ENCODE measurements at regions not wholly inside any gene's neighbourhood (a gene's known extent, or its start where the extent isn't known, plus 50 kb on each side); places are given as distances from the start of the nearest gene placed in this dataset.

DNA sequence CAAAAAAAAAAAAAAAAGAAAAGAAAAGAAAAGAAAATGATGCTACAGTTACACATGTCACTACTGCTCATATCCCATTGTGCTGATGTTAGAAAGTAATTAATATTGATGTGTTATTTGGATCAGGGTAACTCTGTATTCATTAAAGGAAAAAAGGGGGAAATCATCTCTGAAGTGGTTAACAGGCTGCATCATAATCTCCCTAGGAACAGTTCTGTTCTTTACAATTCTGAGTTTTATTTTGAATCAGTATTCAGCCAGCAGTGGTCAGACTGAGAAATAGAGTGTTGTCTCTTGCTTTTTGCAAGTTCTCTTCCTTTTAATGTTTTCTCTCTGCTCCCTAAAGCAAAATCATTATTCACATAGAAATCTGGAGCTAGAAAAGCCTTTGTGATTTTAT, 128.6 kb upstream of the CRY1 start:
- TF ChIP-seq, protein P1, sequence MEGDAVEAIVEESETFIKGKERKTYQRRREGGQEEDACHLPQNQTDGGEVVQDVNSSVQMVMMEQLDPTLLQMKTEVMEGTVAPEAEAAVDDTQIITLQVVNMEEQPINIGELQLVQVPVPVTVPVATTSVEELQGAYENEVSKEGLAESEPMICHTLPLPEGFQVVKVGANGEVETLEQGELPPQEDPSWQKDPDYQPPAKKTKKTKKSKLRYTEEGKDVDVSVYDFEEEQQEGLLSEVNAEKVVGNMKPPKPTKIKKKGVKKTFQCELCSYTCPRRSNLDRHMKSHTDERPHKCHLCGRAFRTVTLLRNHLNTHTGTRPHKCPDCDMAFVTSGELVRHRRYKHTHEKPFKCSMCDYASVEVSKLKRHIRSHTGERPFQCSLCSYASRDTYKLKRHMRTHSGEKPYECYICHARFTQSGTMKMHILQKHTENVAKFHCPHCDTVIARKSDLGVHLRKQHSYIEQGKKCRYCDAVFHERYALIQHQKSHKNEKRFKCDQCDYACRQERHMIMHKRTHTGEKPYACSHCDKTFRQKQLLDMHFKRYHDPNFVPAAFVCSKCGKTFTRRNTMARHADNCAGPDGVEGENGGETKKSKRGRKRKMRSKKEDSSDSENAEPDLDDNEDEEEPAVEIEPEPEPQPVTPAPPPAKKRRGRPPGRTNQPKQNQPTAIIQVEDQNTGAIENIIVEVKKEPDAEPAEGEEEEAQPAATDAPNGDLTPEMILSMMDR (IDR thresholded peaks at IDR 0.05): no peak
- TF ChIP-seq EP300 (IDR thresholded peaks at IDR 0.05): no peak
- no peak for TF ChIP-seq POLR2AphosphoS5 (IDR thresholded peaks at IDR 0.05)
- no peak for TF ChIP-seq POLR2A (IDR thresholded peaks at IDR 0.05)
- Histone ChIP-seq H3K4me1 (peaks cover under 1% of the 10 kb centered on the region), H3K27ac (no peak overlapping the region), H3K9me3 (no peaks in the 10 kb centered on the region), H3K27me3 (peaks cover 7% of the 10 kb centered on the region), H3K4me3 (no peak overlapping the region), H3K36me3 (no peaks in the 10 kb centered on the region)
- no peak for DNase-seq (ENCODE audit: low spot score in 2 of 2)

DNA sequence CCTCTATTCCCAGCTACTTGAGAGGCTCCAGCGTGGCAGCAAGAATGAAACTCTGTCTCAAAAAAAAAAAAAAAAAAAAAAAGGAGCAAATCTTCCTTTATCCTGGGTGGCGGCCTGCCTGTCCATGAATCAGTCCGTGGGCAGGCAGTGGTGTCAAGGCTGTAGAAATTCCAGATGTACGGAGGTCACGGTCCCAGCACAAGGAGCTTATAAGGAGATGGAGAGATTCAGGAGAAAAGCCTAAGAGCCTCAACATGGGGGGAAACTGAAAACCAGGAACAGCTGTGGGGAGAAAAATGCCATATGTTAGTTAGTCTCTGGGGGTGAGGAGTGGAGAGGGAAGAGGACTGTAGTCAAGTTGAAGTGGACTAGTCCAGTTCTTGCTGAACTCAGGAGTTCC, 130.5 kb upstream of the CRY1 start:
- Histone ChIP-seq H3K27ac (no peak overlapping the region), H3K9me3 (no peaks in the 10 kb centered on the region), H3K4me1 (no peaks in the 10 kb centered on the region), H3K4me3 (no peak overlapping the region), H3K36me3 (no peaks in the 10 kb centered on the region), H3K27me3 (peaks cover 7% of the 10 kb centered on the region)
- no peak for DNase-seq (ENCODE audit: low spot score in 2 of 2)
- 59% methylated on average over 5 of the region's 5 CpGs for WGBS
- no peak for TF ChIP-seq POLR2A (IDR thresholded peaks at IDR 0.05)
- no peak for TF ChIP-seq EP300 (IDR thresholded peaks at IDR 0.05)
- TF ChIP-seq, protein P1 (IDR thresholded peaks at IDR 0.05): no peak
- TF ChIP-seq POLR2AphosphoS5 (IDR thresholded peaks at IDR 0.05): no peak

DNA sequence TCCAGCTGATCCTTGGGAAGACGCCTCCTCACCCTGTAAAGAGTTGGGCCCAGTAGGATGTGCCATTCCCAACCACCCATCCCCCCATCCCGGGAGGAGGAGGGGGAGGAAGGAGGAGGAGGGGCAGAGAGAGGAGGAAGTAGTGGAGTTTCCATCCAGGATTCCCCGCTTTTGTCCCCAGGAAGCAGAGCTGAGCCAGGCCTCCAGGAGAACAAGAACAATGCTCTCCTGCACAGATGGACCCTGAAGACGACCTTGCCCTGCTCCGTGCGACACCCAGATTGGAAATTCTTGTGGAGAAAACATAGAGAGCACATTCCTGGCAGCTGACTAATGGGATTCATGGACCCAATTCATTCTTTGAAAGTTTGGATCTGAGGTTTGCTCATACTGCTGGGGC, 132.3 kb upstream of the CRY1 start:
- Histone ChIP-seq H3K4me1 (no peaks in the 10 kb centered on the region), H3K27me3 (peaks cover 7% of the 10 kb centered on the region), H3K27ac (no peak overlapping the region), H3K4me3 (no peak overlapping the region), H3K36me3 (no peaks in the 10 kb centered on the region), H3K9me3 (no peaks in the 10 kb centered on the region)
- DNase-seq (ENCODE audit: low spot score in 2 of 2): no peak
- 46% methylated on average over 6 of the region's 6 CpGs for WGBS
- TF ChIP-seq POLR2A (IDR thresholded peaks at IDR 0.05) (no peak), EP300 (IDR thresholded peaks at IDR 0.05) (no peak), POLR2AphosphoS5 (IDR thresholded peaks at IDR 0.05) (no peak)
- TF ChIP-seq, protein P1 (IDR thresholded peaks at IDR 0.05): no peak

DNA sequence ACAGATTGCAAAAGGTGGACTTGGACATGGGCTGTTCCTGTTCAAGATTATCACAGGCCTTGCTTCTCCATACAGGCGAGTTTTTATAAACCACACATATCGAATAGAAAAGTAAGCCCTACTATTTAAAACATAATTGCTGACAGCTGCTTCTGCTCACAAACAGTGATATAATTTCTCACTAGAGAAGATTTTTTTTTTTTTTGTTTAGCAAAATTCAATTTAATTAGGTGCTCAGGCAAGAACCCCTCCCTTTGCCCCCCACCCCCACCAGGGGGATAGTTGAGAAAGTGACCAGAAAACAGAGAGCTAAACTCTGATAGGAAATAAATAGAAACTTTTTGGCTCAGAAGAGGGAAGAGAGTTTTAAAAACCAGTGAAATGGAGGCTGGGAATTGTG, 132.8 kb upstream of the CRY1 start:
- H3K27me3 ChIP-seq: peaks cover 7% of the 10 kb centered on the region
- H3K36me3 ChIP-seq: no peaks in the 10 kb centered on the region
- WGBS: 77% methylated on average over 2 of the region's 2 CpGs
- no peaks in the 10 kb centered on the region for H3K4me1 ChIP-seq
- no peak overlapping the region for H3K27ac ChIP-seq
- H3K4me3 ChIP-seq: no peak overlapping the region
- DNase-seq (ENCODE audit: low spot score in 2 of 2): no peak
- TF ChIP-seq, protein P1 (IDR thresholded peaks at IDR 0.05): no peak
- no peak for TF ChIP-seq POLR2AphosphoS5 (IDR thresholded peaks at IDR 0.05)
- no peak for TF ChIP-seq EP300 (IDR thresholded peaks at IDR 0.05)
- TF ChIP-seq POLR2A (IDR thresholded peaks at IDR 0.05): no peak
- H3K9me3 ChIP-seq: no peaks in the 10 kb centered on the region

DNA sequence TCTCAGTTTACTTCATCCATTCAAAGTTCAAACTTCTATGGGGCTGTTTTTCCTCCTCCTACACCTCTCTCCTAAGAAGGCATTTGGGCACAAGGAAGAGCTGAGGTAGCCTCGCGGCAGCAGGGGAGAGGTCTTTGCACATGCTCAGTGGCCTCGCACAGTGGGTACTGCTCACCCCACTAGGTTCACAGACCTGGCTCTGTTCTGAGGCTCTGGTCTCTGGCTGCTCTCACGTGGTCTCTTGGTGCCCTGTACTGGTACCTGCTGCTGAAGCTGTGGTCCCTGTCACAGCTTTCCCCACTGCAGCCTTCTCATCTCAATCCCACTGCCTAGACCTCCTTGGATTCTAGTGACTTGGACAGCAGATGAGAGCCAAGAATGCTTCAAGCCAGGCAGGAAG, 134.7 kb upstream of the CRY1 start:
- H3K27me3 ChIP-seq: no peaks in the 10 kb centered on the region
- TF ChIP-seq, protein P1 (IDR thresholded peaks at IDR 0.05): no peak
- TF ChIP-seq POLR2A (IDR thresholded peaks at IDR 0.05): no peak
- TF ChIP-seq POLR2AphosphoS5 (IDR thresholded peaks at IDR 0.05): no peak
- TF ChIP-seq EP300 (IDR thresholded peaks at IDR 0.05): no peak
- DNase-seq (ENCODE audit: low spot score in 2 of 2): no peak
- H3K4me3 ChIP-seq: no peak overlapping the region
- H3K4me1 ChIP-seq: peaks cover 3% of the 10 kb centered on the region
- no peaks in the 10 kb centered on the region for H3K36me3 ChIP-seq
- H3K9me3 ChIP-seq: no peaks in the 10 kb centered on the region
- H3K27ac ChIP-seq: no peak overlapping the region
- 70% methylated on average over 4 of the region's 4 CpGs for WGBS
